RKO (cell line): ENCODE measurements at regions not wholly inside any gene's neighbourhood (a gene's known extent, or its start where the extent isn't known, plus 50 kb on each side); places are given as distances from the start of the nearest gene placed in this dataset.
A peak's percentile ranks its signal among the peaks of the same experiment; 100 is the strongest.

ENCODE experiments used
- DNase-seq: peaks from one replicate; pipeline ENCODE4 v3.0.0-alpha.2; 2016; ENCODE audit warnings: low spot score

- no peak for DNase-seq
Measured at GRCh38 chr3:180092889-180093288, 56.2 kb upstream of the PEX5L start.

DNA sequence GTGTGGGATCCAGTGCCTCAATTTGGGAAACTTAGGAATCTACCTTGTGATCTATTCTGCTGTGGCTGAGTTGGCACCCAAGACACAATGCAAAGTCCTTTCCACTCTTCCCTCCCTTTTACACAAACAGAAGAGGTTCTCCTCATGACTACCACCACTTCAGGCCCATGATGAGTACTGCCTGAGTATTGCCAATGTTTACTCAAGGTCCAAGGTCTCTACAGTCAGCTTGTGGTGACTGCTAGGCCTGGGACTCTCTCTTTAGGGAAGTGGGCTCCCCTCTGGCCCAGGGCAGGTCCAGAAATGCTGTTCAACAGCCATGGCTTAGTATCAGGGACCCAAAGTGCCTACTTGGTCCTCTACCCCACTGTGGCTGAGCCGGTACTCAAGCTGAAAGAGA lies 56.8 kb upstream of the PEX5L start:
- no peak for DNase-seq

- DNase-seq: no peak
Measured at GRCh38 chr3:180097626-180098025, 60.9 kb upstream of the PEX5L start.

DNA sequence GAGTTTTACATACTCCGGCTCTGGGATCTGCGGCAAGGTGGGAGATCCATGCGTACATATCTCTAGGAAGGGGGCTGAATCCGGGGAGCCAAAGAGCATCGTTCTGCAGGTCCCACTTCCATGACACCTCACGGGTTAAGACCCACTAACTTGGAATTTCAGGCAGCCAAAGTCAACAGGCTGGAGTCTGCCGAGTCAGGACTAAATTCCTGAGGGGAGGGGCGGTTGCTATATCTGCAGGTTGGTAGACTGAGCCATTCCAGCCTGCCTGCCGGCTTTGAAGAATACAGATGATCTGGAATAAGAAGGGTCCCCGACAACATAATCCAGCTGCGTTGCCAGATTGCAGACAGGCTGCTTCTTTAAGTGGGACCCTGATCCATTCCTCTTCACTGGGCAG lies 65.4 kb upstream of the PEX5L start:
- DNase-seq: no peak

DNA sequence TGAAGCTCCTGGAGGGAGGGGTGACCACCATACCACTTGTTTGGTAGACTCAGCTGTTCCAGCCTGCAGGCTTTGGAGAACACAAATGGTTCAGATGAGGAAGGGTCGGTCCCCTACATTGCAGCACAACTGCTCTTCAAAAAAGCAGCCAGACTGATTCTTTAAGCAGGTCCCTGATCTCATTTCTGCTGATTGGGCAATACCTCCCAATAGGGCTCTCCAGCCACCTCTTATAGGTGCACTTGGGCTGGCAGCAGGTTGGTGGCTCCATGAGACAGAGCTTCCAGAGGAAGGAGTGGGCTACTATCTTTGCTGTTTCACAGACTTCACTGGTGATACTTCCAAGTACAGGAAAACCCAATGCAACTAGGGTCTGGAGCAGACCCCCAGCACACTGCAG lies 65.9 kb upstream of the PEX5L start:
- DNase-seq: no peak

DNA sequence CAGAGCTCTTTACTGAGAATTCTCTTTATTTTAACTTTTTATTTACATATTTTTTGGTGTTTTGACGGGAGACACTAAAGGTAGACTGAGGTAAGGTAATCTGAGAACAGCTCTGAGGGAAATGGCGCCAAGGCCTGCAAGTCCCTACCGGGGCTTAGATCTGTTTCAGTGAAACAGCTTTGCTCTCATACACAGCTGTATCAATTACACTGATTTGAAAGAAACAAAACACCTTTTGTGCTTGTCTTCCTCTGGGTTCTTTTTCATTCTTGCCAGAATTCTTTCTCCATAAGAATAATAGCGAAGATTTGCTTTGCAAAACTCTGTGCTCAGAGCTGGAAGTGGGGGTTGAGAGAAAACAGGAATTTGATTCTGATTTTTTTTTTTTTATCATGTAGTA lies 79.5 kb upstream of the PEX5L start:
- DNase-seq: no peak

DNA sequence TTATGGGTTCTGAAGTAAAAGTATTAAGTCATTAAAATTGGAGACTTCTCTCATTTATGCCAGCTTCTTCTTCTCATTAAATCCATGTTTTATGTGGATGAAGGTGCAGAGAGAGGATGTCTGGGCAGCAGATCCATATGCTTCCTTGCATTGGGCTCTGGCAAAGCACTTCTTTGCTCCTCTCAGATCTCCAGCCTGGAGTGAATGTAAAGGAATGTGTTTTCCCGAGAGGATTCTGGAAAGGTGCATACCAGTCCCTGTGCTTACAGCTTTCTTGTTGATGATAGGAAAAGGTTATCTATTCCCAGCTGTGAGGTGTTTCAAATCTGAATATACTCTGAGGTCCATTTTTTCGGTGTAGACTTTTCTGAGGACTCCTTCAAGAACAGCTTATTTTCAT lies 79.9 kb upstream of the PEX5L start:
- no peak for DNase-seq

DNA sequence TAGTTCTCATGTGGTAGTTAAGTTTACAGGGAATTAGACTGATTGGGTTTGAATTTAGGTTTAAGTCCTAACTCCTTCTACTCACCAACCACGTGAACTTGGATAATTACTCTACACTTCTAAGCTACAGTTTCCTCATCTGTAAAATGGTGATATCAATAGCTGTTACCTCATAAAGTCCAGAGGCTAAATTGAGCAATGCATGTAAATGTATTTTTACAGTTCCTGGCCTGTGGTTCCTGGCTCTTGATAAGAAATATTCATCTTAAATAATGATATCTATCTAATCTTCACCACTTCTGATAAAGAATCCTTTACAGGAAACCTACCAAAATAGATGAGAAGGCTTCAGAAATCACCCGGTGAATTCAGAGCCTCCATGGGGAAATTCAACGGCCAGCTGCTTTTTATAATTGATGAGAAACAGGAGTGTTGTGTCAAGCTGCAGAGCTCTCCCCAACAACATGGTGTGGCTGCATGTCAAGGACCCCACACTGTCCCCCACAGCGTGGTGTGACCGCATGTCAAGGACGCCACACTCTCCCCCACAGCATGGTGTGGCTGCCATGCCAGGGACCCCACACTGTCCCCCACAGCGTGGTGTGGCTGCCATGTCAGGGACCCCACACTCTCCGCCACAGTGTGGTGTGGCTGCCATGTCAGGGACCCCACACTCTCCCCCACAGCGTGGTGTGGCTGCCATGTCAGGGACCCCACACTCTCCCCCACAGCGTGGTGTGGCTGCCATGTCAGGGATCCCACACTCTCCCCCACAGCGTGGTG lies 80.8 kb upstream of the PEX5L start:
- no peak for DNase-seq

DNA sequence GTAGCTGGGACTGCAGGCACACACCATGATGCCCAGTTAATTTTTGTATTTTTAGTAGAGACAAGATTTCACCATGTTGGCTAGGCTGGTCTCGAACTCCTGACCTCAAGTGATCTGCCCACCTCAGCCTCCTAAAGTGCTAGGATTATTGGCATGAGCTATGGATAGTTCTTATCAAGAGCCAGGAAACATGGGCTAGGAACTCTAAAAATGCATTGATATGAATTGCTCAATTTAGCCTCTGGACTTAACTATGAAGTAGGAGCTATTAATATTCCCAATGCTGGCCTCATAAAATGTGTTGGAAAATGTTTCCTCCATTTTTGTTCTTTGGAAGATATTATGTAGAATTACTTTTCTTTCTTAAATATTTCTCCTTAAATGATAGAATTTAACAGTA lies 82.8 kb upstream of the PEX5L start:
- DNase-seq: no peak

DNA sequence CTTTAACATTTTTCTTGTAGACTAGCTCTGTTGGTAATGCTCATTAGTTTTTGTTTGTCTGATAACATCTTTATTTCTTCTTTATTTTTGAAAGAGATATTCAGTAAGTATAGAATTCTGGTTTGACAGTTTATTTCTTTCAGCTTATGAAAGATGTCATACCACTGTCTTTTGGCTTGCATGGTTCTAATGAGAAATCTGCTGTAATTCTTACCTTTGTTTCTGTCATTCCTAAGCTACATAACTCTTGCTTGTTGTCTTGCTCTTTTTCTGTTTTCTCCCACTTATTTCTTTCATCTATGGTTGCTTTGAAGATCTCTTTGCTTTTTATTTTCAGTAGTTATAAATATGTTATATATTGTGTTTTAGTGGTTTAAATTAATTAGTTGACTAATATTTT lies 87.2 kb upstream of the PEX5L start:
- DNase-seq: no peak

GRCh38 chr3:180131169-180131568 lies 94.4 kb upstream of the PEX5L start:
- no peak for DNase-seq

GRCh38 chr3:180135101-180135500 lies 98.4 kb upstream of the PEX5L start:
- DNase-seq: no peak

DNA sequence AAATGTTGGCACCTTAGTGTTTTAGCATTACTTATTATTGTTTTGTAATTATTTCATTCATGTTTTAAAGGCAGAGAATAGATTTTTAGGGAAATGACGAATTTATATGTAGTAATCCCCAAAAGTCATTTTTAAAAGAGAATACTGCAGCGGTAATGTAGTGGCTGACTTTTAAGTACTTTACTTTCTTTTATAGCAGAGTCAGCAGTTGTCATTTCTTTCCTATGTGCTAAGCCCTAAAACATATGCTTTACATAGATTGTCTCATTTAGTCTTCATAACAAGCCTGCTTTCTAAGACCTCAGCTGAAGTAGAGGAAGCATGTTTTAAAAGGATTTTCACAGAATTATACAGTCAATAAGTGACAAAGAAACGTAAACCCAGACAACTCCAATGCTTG lies 102.1 kb upstream of the PEX5L start:
- no peak for DNase-seq

GRCh38 chr3:180142041-180142440 lies 105.3 kb upstream of the PEX5L start:
- DNase-seq: peak; percentile 1

DNA sequence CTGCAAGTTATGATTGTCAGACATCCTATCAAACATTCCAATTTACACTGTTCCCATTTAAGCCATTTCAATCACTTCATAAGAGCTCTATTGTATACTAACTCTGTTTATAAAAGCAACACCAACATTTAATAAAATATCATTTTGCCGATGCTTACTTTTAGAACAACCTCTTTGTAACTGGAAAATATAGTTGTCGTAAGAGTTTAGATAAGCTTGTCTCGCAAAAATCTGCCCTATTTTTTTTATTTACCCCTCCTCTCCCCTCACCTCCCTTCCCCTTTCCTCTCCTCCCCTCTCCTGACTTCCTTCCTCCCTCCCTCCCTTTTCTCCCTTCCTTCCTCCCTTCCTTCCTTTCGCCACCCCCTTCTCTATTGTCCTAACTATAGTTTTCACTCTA lies 105.7 kb upstream of the PEX5L start:
- DNase-seq: no peak

DNA sequence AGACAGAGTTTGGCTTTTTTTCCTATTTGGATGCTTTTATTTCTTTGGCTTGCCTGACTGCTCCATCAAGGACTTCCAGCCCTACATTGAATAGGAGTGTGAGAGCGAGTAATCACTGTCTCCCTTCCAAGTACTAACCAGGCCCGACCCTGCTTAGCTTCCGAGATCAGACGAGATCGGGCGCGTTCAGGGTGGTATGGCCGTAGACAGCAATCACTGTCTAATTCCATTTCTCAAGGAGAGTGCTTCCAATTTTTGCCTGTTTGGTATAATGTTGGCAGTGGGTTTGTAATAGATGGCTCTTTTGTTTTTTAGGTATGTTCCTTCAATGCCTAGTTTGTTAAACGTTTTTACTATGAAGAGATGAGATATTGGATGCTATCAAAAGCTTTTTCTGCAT lies 125.0 kb upstream of the PEX5L start:
- no peak for DNase-seq

DNA sequence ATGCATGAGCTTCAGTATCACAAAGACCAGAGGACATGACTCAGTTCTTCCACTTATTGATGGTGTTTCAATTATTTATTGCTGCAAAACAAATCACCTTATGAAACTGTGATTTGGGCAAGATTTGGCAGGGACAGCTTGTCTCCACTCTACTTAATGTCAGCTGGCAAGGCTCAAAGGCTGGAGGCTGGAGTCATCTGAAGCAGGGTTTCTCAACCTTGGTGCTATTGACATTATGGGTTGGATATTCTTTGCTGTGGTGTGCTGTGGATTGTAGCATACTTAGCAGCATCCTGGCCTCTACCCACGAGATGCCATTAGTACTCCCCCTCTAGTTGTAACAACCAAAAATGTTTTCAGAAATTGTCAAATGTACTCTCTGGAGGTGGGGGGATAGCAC lies 138.8 kb upstream of the PEX5L start:
- no peak for DNase-seq

- no peak for DNase-seq
Measured at GRCh38 chr3:180176059-180176458, 139.3 kb upstream of the PEX5L start.

DNA sequence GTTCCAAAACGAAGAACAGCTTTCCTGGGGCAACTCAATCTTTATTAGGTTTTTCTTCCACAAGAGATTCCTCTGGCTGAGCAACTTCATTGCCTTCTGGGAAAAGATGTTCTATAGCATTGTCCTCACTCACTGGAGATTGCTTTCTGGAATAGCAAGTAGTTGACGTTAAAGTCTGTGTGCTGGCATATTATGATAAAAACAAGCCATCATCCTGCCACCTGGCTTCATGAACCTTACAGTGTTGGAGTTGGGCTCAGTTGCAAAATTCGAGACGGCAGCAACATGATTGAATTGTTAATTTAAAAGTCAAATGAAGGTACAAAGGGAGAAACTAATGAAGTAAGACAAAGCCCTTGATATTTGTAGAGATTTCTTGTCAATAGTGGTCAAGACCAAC lies 140.5 kb upstream of the PEX5L start:
- no peak for DNase-seq

GRCh38 chr3:180179562-180179961 lies 142.8 kb upstream of the PEX5L start:
- no peak for DNase-seq

- no peak for DNase-seq
Measured at GRCh38 chr3:180180795-180181194, 144.1 kb upstream of the PEX5L start.

- no peak for DNase-seq
Measured at GRCh38 chr3:180181387-180181786, 144.7 kb upstream of the PEX5L start.

DNA sequence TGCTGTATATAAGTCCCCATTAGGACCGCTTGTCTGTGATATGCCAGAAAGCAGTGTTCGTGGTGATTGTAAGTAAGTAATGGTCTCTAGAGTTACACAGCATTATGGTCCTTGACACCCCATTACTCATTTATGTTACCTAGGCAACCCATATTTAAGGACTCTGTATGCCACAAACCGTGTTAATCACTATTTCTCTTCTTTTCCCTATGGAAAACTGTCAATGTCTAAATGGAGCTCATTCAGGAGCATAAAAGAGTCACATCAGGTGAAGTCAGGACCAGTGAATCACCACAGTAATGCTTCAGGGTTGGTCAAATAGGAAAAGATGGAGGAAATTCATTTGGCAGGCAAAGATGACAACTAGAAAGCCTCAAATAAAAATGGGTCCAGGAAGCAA lies 146.6 kb upstream of the PEX5L start:
- no peak for DNase-seq

GRCh38 chr3:180184816-180185215 lies 148.1 kb upstream of the PEX5L start:
- DNase-seq: no peak

DNA sequence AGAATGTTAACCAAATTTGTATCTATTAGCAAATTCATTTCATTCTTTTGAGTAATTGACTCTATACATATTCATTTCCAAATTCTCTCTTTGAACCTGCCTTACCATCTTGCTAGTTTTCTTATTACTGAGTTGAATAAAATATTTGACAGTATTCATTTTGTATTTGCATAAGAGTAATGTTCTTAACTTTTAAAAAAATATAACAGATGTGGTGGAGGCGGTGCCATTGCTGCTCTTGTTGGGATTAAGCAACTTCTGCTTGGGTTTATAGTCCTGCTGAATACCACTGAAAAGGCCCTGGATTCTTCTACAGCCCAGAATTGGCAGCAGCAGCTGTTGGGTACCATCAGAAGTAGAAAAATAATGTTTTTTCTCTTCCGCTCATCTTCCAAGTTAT lies 148.9 kb upstream of the PEX5L start:
- no peak for DNase-seq
